ENCODE measurements at regions not wholly inside any gene's neighbourhood (a gene's known extent, or its start where the extent isn't known, plus 50 kb on each side); places are given as distances from the start of the nearest gene placed in this dataset.

- no peak for TF ChIP-seq EZH2 (IDR thresholded peaks at IDR 0.05)
- TF ChIP-seq POLR2AphosphoS5 (IDR thresholded peaks at IDR 0.05; ENCODE audit: borderline replicate concordance, low read depth, low read length): no peak
- TF ChIP-seq FOXP2 (optimal IDR thresholded peaks at IDR 0.05; ENCODE audit: control extremely low read depth, extremely low read length, insufficient read depth): no peak
Observed at GRCh38 chr2:5188636-5189035, 503.5 kb upstream of the SOX11 start.
